SK-N-SH treated with all-trans-retinoic acid at 6 μM for 48 hours (cell line): ENCODE measurements at regions not wholly inside any gene's neighbourhood (a gene's known extent, or its start where the extent isn't known, plus 50 kb on each side); places are given as distances from the start of the nearest gene placed in this dataset.

ENCODE experiments used
- ISL1 ChIP-seq: fragments of 250-450 bp; sonication (Bioruptor Pico); IDR thresholded peaks from 2 replicates; pipeline ENCODE4 v2.1.2; 2022; ENCODE audit warnings: mild to moderate bottlenecking, moderate library complexity
- PATZ1 ChIP-seq: fragments of 250-450 bp; sonication (Bioruptor Pico); IDR thresholded peaks from 2 replicates; pipeline ENCODE4 v1.8.0; 2020; ENCODE audit warnings: mild to moderate bottlenecking, moderate library complexity, borderline replicate concordance
- ZC3H10 ChIP-seq: fragments of 250-450 bp; sonication (Bioruptor Pico); IDR thresholded peaks from 2 replicates; pipeline ENCODE4 v1.5.1; 2021; ENCODE audit warnings: mild to moderate bottlenecking, moderate library complexity

GRCh38 chr2:217475791-217476190, 527.0 kb downstream of the TNS1 start:
- TF ChIP-seq ISL1 (CRISPR knock-in tag) (no peak), ZC3H10 (no peak), PATZ1 (CRISPR knock-in tag) (no peak)
